A673 (cell line): ENCODE measurements at regions not wholly inside any gene's neighbourhood (a gene's known extent, or its start where the extent isn't known, plus 50 kb on each side); places are given as distances from the start of the nearest gene placed in this dataset.

Experiments
- EZH2 ChIP-seq: fragments of 200-600 bp; sonication (generic); IDR thresholded peaks from 2 replicates; pipeline ENCODE4 v1.6.1; 2017; ENCODE audit warnings: borderline replicate concordance, low read depth, mild to moderate bottlenecking, mixed read lengths, antibody characterized with exemption, low read length; ENCODE audit not compliant: poor library complexity, severe bottlenecking
- TF ChIP-seq, protein P1 (sequence below): fragments of 300-800, 200-600 bp; sonication (generic); conservative IDR thresholded peaks from 2 replicates; pipeline ENCODE4 v1.5.1; 2017; ENCODE audit warnings: low read depth, mild to moderate bottlenecking, antibody characterized with exemption, low read length, moderate library complexity, mixed read lengths

DNA sequence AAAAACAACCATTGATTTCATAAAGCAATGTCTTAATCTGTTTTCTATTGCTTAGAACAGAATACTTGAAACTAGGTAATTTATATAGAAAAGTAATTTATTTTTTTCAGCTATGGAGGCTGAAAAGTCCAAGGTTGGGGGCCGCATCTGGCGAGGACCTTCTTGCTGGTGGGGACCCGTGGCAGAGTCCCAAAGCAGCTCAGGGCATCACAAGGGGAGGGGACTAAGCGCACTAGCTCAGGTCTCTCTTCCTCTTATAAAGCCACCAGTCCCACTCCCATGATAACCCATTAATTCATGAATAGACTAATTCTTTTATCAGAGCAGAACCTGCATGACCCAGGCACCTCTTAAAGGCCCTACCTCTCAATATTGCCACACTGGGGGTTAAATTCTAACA, 87.2 kb upstream of the KLF13 start:
- TF ChIP-seq, protein P1, sequence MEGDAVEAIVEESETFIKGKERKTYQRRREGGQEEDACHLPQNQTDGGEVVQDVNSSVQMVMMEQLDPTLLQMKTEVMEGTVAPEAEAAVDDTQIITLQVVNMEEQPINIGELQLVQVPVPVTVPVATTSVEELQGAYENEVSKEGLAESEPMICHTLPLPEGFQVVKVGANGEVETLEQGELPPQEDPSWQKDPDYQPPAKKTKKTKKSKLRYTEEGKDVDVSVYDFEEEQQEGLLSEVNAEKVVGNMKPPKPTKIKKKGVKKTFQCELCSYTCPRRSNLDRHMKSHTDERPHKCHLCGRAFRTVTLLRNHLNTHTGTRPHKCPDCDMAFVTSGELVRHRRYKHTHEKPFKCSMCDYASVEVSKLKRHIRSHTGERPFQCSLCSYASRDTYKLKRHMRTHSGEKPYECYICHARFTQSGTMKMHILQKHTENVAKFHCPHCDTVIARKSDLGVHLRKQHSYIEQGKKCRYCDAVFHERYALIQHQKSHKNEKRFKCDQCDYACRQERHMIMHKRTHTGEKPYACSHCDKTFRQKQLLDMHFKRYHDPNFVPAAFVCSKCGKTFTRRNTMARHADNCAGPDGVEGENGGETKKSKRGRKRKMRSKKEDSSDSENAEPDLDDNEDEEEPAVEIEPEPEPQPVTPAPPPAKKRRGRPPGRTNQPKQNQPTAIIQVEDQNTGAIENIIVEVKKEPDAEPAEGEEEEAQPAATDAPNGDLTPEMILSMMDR: no peak
- TF ChIP-seq EZH2: no peak
